HG02588 (cell line): ENCODE measurements at regions not wholly inside any gene's neighbourhood (a gene's known extent, or its start where the extent isn't known, plus 50 kb on each side); places are given as distances from the start of the nearest gene placed in this dataset.

Source experiments
- ATAC-seq: cut with Tn5 transposase; IDR thresholded peaks from one replicate; pipeline ENCODE4 v1.9.1; 2021; ENCODE audit warnings: mild to moderate bottlenecking, moderate library complexity; ENCODE audit not compliant: unreplicated experiment

DNA sequence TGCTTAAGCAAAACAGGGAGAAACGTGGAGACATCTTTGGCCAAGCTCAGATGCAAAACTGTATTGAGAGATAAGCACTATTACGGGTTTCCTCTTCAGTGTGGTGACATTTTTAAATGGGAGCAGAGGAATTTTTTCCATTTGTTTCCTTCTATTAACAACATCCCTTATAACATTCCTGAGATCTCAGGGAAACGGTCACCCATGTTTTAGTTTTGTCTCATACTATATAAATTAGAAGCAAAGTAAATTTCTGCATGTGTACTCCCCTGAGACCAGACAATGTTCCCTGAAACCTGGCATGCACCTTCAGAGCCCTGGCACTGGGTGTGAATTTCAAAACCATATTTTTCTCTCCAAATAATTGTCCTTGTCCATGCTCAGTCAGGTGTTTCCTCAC is 57.6 kb upstream of the RNF152 start:
- ATAC-seq, result no peak

GRCh38 chr18:61949946-61950345 is 57.1 kb upstream of the RNF152 start:
- ATAC-seq, result no peak

- ATAC-seq, result no peak
Observed at GRCh38 chr18:61948846-61949438, 56.1 kb upstream of the RNF152 start.

DNA sequence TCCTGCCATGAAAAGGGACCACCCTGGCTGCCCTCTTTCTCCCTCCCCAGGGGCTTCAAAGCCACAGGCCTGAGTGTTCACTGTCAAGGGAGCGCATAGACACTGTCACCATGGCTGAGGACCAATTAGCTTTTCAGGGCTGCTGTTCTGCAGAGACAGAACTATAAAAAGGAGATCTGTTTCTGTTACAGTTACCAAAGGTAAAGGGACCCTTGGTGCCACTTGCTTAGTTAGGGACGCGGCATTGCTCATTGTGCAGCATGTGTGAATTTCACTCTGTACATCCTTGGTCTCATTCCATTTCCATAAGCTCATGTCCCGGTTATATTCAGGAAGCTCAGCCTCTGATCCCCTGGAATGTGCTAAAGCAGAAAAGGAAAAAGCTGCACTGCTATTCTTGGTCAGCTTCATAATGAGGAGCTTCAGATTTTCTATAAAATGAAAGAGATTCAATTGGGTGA is 55.5 kb upstream of the RNF152 start:
- no peak for ATAC-seq

DNA sequence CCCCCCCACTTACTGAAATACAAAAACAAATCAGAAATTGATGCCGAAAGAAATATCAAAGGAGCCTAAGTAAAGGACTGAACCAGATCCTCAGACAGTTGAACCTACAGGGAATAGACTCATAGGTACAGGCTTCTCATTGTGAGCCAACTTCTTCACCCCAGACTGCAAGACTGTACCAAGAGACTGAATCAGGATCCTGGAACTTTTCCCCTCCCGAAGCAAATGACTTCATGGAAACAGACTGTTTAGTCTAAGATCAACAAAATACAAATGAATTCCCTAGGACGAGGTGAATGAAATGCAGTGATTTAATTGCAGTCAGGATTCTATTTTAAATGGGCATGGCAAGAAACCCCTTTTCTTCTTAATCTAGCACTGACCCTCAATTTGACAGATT is 53.6 kb upstream of the RNF152 start:
- no peak for ATAC-seq

- no peak for ATAC-seq
Observed at GRCh38 chr18:61943175-61943964, 50.6 kb upstream of the RNF152 start.
